Mesendoderm (in vitro differentiated cells): ENCODE measurements at regions not wholly inside any gene's neighbourhood (a gene's known extent, or its start where the extent isn't known, plus 50 kb on each side); places are given as distances from the start of the nearest gene placed in this dataset.
"Not testable (repeated sequence)": the region's sequence is repeated elsewhere in the genome, so short reads cannot be mapped to it uniquely, and the experiment has no call there.

Experiments used
- DNase-seq: peaks from one replicate; pipeline ENCODE4 v3.0.0; 2013
- H2AK5ac ChIP-seq: 2 replicates; pipeline ENCODE4 v1.6.1; 2013; ENCODE audit warnings: low read length, inconsistent platforms
- H2BK120ac ChIP-seq: 2 replicates; pipeline ENCODE4 v1.6.1; 2013; ENCODE audit warnings: low read depth, mild to moderate bottlenecking, low read length, moderate library complexity, mixed read lengths
- H2BK15ac ChIP-seq: replicated peaks from 2 replicates; pipeline ENCODE4 v1.6.1; 2013; ENCODE audit warnings: low read depth, mild to moderate bottlenecking, moderate library complexity
- H2BK5ac ChIP-seq: 2 replicates; pipeline ENCODE4 v1.6.1; 2013; ENCODE audit warnings: low read length, inconsistent platforms
- H3K18ac ChIP-seq: 2 replicates; pipeline ENCODE4 v1.6.1; 2013; ENCODE audit warnings: mild to moderate bottlenecking, low read length, mixed read lengths
- H3K23ac ChIP-seq: one replicate; pipeline ENCODE4 v1.6.1; 2013; ENCODE audit warnings: low read length
- H3K27ac ChIP-seq: 2 replicates; pipeline ENCODE4 v1.5.1; 2013; ENCODE audit warnings: low read depth, mild to moderate bottlenecking, inconsistent platforms, low read length, moderate library complexity
- H3K27me3 ChIP-seq: 2 replicates; pipeline ENCODE4 v1.6.1; 2013; ENCODE audit warnings: low read length, control low read depth, mild to moderate bottlenecking, inconsistent platforms; ENCODE audit not compliant: insufficient read depth, poor library complexity
- H3K36me3 ChIP-seq: 2 replicates; pipeline ENCODE4 v1.6.1; 2013; ENCODE audit warnings: low read length, inconsistent platforms; ENCODE audit not compliant: control insufficient read depth, insufficient read depth
- H3K4ac ChIP-seq: one replicate; pipeline ENCODE4 v1.6.1; 2013; ENCODE audit warnings: low read depth, mild to moderate bottlenecking, low read length, moderate library complexity
- H3K4me1 ChIP-seq: 2 replicates; pipeline ENCODE4 v1.6.1; 2013; ENCODE audit warnings: low read depth, low read length, inconsistent platforms; ENCODE audit not compliant: control insufficient read depth
- H3K4me2 ChIP-seq: 2 replicates; pipeline ENCODE4 v1.6.1; 2013; ENCODE audit warnings: low read length
- H3K4me3 ChIP-seq: 2 replicates; pipeline ENCODE4 v1.5.1; 2013; ENCODE audit warnings: mild to moderate bottlenecking, low read length
- H3K56ac ChIP-seq: one replicate; pipeline ENCODE4 v1.6.1; 2013; ENCODE audit warnings: low read length
- H3K79me1 ChIP-seq: 2 replicates; pipeline ENCODE4 v1.6.1; 2013; ENCODE audit warnings: low read length, inconsistent platforms
- H3K79me2 ChIP-seq: 2 replicates; pipeline ENCODE4 v1.6.1; 2013; ENCODE audit warnings: mild to moderate bottlenecking, low read length; ENCODE audit not compliant: control insufficient read depth, insufficient read depth
- H3K9ac ChIP-seq: 2 replicates; pipeline ENCODE4 v1.6.1; 2013; ENCODE audit warnings: low read length, inconsistent platforms
- H4K5ac ChIP-seq: one replicate; pipeline ENCODE4 v1.6.1; 2013; ENCODE audit warnings: low read length
- H4K8ac ChIP-seq: one replicate; pipeline ENCODE4 v1.6.1; 2013; ENCODE audit warnings: low read depth, mild to moderate bottlenecking, control low read depth, low read length, moderate library complexity
- WGBS: extraction: QIAGEN DNeasy Blood & Tissue Kit; methylation state at CpG from one replicate; pipeline ENCODE4 v1.1.7; 2013; ENCODE audit warnings: low lambda C conversion rate, missing lambda C conversion rate; ENCODE audit not compliant: insufficient coverage; ENCODE audit errors: extremely low coverage; 5-methylcytosine and 5-hydroxymethylcytosine counted together

DNA sequence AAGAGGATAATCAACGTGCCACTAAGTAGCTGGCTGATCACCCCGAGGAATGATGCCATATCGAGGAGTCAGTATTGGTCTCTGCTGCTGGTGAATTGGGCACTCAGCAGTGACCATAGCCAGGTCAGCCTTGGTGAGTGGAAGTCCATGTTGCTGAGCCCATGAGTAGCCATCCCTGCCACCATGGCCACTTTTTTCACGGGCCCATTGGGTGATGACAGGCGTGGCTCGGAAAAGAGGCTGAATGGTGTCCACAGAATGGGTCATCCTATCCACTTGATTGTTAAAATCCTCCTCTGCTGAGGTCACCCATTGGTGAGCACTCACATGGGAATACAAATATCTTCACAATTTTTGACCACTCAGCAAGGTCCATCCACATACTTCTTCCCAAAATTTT is 114.4 kb downstream of the UBE2NL start:
- H2BK120ac ChIP-seq: no peak overlapping the region
- no peak overlapping the region for H2AK5ac ChIP-seq
- H3K9ac ChIP-seq: no peak overlapping the region
- H3K27ac ChIP-seq: no peak overlapping the region
- H3K79me1 ChIP-seq: no peaks in the 10 kb centered on the region
- no peak overlapping the region for H3K18ac ChIP-seq
- no peak overlapping the region for H3K4ac ChIP-seq
- no peaks in the 10 kb centered on the region for H3K27me3 ChIP-seq
- no peaks in the 10 kb centered on the region for H3K4me1 ChIP-seq
- H3K56ac ChIP-seq: no peak overlapping the region
- H3K4me2 ChIP-seq: no peak overlapping the region
- no peak overlapping the region for H2BK5ac ChIP-seq
- H3K4me3 ChIP-seq: no peak overlapping the region
- H2BK15ac ChIP-seq: no peak overlapping the region
- H4K8ac ChIP-seq: no peak overlapping the region
- WGBS: no CpG with 5 or more reads among the region's 6 CpGs
- H3K79me2 ChIP-seq: no peaks in the 10 kb centered on the region
- no peaks in the 10 kb centered on the region for H3K36me3 ChIP-seq
- H4K5ac ChIP-seq: no peak overlapping the region
- DNase-seq: no peak
- H3K23ac ChIP-seq: no peak overlapping the region

DNA sequence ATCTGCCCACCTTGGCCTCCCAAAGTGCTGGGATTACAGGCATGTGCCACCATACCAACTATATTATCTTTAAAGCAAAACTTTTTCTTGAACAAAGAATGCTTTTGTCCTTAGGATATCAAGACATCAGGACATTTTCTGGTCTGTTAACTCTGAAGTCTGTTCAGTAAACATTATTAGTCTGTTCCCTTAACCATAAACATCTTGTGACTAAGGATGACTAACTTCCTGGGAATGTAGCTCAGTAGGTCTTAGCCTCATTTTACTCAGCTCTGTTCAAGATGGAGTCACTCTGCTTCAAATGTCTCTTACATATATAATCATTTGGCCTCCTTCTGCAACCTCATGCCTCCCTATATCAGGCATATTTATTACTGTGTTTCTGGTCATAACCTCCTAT is 122.9 kb downstream of the UBE2NL start:
- H3K4me3 ChIP-seq: no peak overlapping the region
- DNase-seq: no peak
- no peak overlapping the region for H2BK120ac ChIP-seq
- H3K4me2 ChIP-seq: no peak overlapping the region
- H3K4ac ChIP-seq: no peak overlapping the region
- no peak overlapping the region for H3K18ac ChIP-seq
- H3K4me1 ChIP-seq: no peaks in the 10 kb centered on the region
- no peak overlapping the region for H3K23ac ChIP-seq
- no peak overlapping the region for H2BK15ac ChIP-seq
- no peak overlapping the region for H4K5ac ChIP-seq
- H2BK5ac ChIP-seq: no peak overlapping the region
- no peak overlapping the region for H3K56ac ChIP-seq
- no peak overlapping the region for H3K27ac ChIP-seq
- no peak overlapping the region for H3K9ac ChIP-seq
- H3K36me3 ChIP-seq: no peaks in the 10 kb centered on the region
- H2AK5ac ChIP-seq: no peak overlapping the region
- H4K8ac ChIP-seq: no peak overlapping the region
- no peaks in the 10 kb centered on the region for H3K79me1 ChIP-seq
- no peaks in the 10 kb centered on the region for H3K79me2 ChIP-seq
- no peaks in the 10 kb centered on the region for H3K27me3 ChIP-seq

DNA sequence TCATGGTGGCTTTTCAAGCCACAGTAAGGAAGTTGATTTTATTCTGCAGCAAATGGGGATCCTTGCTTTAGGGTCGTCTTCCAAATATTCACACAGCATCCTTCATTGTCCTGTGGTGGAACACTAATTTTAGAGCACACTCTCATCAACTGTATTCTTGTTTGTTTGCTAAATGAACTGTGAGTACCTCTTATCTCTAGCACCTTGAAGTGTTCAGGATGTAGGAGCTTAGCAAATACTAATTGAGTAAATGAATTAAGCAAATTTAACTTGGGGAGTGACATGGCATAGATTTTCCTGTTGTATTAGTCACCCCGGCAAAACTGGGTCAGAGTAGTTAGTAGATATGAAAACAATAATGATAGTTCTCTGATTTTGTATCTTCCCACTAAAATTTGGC is 156.9 kb downstream of the UBE2NL start:
- Histone ChIP-seq H3K4me2 (no peak overlapping the region), H3K23ac (no peak overlapping the region), H3K56ac (no peak overlapping the region), H2BK120ac (no peak overlapping the region), H2BK15ac (no peak overlapping the region), H3K18ac (no peak overlapping the region), H2AK5ac (no peak overlapping the region), H3K79me1 (no peaks in the 10 kb centered on the region), H4K5ac (no peak overlapping the region), H3K4me3 (no peak overlapping the region), H3K79me2 (no peaks in the 10 kb centered on the region), H3K27ac (no peak overlapping the region), H3K4ac (no peak overlapping the region), H4K8ac (no peak overlapping the region), H2BK5ac (no peak overlapping the region), H3K36me3 (no peaks in the 10 kb centered on the region), H3K9ac (no peak overlapping the region), H3K4me1 (no peaks in the 10 kb centered on the region), H3K27me3 (no peaks in the 10 kb centered on the region)
- WGBS: no CpG with 5 or more reads among the region's 2 CpGs
- DNase-seq: peak; percentile 0

DNA sequence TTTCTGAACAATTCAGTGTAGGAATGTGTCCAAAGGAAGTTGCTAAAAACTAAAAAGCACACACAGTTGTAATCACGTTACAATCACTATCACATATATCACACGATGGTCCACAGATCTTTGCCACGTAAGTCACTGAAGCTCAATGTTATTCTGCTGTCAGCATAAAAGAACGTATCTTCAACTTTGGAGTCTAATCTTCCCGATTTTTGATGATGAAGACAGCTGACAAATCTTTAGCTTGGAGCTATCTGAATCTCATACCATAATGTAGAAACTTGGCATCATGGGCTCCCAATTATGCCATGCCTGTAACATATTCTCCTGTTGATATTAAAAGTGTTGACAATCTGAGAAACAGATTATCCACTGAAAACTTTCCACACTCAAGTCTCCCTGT is 158.4 kb downstream of the UBE2NL start:
- H2BK15ac ChIP-seq: no peak overlapping the region
- no peak for DNase-seq
- H3K9ac ChIP-seq: no peak overlapping the region
- no peak overlapping the region for H3K4ac ChIP-seq
- H4K5ac ChIP-seq: no peak overlapping the region
- no peak overlapping the region for H3K23ac ChIP-seq
- no peaks in the 10 kb centered on the region for H3K79me2 ChIP-seq
- H3K18ac ChIP-seq: no peak overlapping the region
- no peaks in the 10 kb centered on the region for H3K4me1 ChIP-seq
- H3K4me3 ChIP-seq: no peak overlapping the region
- H2AK5ac ChIP-seq: no peak overlapping the region
- H3K27ac ChIP-seq: no peak overlapping the region
- no peak overlapping the region for H2BK5ac ChIP-seq
- no peaks in the 10 kb centered on the region for H3K27me3 ChIP-seq
- no peaks in the 10 kb centered on the region for H3K79me1 ChIP-seq
- H2BK120ac ChIP-seq: no peak overlapping the region
- no peak overlapping the region for H3K4me2 ChIP-seq
- no peak overlapping the region for H4K8ac ChIP-seq
- no peak overlapping the region for H3K56ac ChIP-seq
- WGBS: no CpG with 5 or more reads among the region's 5 CpGs
- no peaks in the 10 kb centered on the region for H3K36me3 ChIP-seq

DNA sequence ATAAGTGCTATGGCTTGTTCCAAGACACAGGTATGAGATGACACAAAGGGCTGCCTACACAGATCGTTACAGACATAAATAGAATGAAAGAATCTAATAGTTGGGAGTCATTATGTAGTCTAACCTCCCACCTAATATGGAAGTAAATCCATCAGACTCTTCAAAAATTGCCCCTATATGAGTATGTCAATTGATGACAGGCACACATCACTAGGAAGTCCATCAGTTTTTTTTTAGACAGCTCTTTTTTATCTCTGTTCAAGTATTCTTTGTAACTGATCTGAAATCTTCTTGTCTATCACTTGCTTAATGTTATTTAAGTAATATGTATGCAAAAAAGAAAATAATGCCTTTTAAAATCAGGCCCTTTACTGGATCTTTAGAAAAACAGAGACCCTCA is 191.6 kb downstream of the UBE2NL start:
- no peak overlapping the region for H3K27ac ChIP-seq
- no CpG with 5 or more reads among the region's 1 CpG for WGBS

DNA sequence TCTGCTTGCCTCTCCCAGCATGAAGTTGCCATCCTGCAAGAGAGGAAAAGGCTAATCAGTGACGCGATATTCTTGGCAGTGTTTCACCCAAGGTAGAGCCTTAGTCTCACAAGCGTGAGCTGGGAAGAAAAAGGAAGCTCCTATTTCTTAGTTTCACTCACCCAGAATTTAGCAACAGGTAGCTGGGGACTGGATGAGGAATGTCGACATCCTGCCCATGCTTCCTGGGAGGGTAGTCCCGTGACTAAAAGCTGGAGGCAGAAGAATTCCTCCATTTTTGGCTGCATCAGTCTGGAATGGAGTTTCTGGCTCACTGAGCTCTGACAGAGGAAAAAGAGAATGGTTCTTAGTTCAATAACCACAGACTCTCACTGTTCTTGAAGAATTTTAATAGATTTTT is 198.4 kb downstream of the UBE2NL start:
- peak; percentile 9 for DNase-seq
- H2BK15ac ChIP-seq, H3K4me3 ChIP-seq, H4K8ac ChIP-seq, H3K4me1 ChIP-seq, H3K9ac ChIP-seq, H3K18ac ChIP-seq, H2AK5ac ChIP-seq, H3K4ac ChIP-seq, H3K36me3 ChIP-seq, H3K4me2 ChIP-seq, H3K79me1 ChIP-seq, H3K79me2 ChIP-seq, H3K56ac ChIP-seq, H2BK120ac ChIP-seq, H2BK5ac ChIP-seq, H4K5ac ChIP-seq, H3K27me3 ChIP-seq, H3K23ac ChIP-seq, H3K27ac ChIP-seq: not testable (repeated sequence)
- no CpG with 5 or more reads among the region's 5 CpGs for WGBS

More for the DNA sequence above, 191.6 kb downstream of the UBE2NL start:
- Histone ChIP-seq H4K5ac (no peak overlapping the region), H3K18ac (no peak overlapping the region), H3K4me1 (no peaks in the 10 kb centered on the region), H2AK5ac (no peak overlapping the region), H2BK5ac (no peak overlapping the region), H3K79me2 (no peaks in the 10 kb centered on the region), H3K79me1 (no peaks in the 10 kb centered on the region), H3K27me3 (no peaks in the 10 kb centered on the region), H4K8ac (no peak overlapping the region), H3K23ac (no peak overlapping the region), H3K9ac (no peak overlapping the region), H2BK120ac (no peak overlapping the region), H3K36me3 (no peaks in the 10 kb centered on the region), H3K4ac (no peak overlapping the region), H2BK15ac (no peak overlapping the region), H3K4me3 (no peak overlapping the region), H3K4me2 (no peak overlapping the region), H3K56ac (no peak overlapping the region)
- DNase-seq: no peak
